Epithelial cell of esophagus (primary cell): ENCODE measurements at regions not wholly inside any gene's neighbourhood (a gene's known extent, or its start where the extent isn't known, plus 50 kb on each side); places are given as distances from the start of the nearest gene placed in this dataset.

Experiments
- DNase-seq: peaks from one replicate; pipeline ENCODE4 v3.0.0; 2010; ENCODE audit warnings: low read depth
- H3K4me3 ChIP-seq: 2 replicates; pipeline ENCODE4 v1.5.1; 2011; ENCODE audit warnings: mild to moderate bottlenecking, low read length, control low read depth
- TF ChIP-seq, protein P1 (sequence below): IDR thresholded peaks from 2 replicates; pipeline ENCODE4 v1.5.1; 2011; ENCODE audit warnings: low read depth, mild to moderate bottlenecking, low read length, control low read depth, inconsistent platforms; ENCODE audit not compliant: insufficient read depth; ENCODE audit errors: missing control alignments

- no peak for DNase-seq
- TF ChIP-seq, protein P1, sequence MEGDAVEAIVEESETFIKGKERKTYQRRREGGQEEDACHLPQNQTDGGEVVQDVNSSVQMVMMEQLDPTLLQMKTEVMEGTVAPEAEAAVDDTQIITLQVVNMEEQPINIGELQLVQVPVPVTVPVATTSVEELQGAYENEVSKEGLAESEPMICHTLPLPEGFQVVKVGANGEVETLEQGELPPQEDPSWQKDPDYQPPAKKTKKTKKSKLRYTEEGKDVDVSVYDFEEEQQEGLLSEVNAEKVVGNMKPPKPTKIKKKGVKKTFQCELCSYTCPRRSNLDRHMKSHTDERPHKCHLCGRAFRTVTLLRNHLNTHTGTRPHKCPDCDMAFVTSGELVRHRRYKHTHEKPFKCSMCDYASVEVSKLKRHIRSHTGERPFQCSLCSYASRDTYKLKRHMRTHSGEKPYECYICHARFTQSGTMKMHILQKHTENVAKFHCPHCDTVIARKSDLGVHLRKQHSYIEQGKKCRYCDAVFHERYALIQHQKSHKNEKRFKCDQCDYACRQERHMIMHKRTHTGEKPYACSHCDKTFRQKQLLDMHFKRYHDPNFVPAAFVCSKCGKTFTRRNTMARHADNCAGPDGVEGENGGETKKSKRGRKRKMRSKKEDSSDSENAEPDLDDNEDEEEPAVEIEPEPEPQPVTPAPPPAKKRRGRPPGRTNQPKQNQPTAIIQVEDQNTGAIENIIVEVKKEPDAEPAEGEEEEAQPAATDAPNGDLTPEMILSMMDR = no peak
- H3K4me3 ChIP-seq = no peak overlapping the region
Measured at GRCh38 chr2:18482666-18483065, 77.8 kb downstream of the RDH14 start.

DNA sequence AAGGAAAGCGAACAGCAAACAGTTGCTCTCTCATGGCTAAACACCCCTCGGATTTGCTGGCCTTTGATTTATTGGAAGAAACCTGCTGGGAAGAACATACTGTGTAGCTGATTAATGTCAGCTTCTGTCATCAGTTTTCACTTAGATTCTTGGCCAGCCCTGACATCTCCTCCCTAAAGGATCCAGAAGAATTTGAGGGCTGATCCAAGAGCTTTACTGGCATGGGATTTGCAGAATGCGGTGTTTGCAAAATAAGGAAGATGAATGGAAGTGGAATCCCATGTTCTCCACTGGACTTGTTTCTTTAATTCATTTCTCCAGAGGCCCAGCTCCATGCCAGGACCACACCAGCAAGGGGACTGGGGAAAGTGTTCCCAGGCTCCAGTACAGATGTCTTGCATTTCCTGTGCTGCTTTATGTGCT is 80.5 kb downstream of the RDH14 start:
- no peak overlapping the region for H3K4me3 ChIP-seq
- DNase-seq = no peak
- TF ChIP-seq, protein P1 = no peak

- TF ChIP-seq, protein P1 = no peak
- H3K4me3 ChIP-seq = no peak overlapping the region
Measured at GRCh38 chr2:18477293-18477692, 83.2 kb downstream of the RDH14 start.

DNA sequence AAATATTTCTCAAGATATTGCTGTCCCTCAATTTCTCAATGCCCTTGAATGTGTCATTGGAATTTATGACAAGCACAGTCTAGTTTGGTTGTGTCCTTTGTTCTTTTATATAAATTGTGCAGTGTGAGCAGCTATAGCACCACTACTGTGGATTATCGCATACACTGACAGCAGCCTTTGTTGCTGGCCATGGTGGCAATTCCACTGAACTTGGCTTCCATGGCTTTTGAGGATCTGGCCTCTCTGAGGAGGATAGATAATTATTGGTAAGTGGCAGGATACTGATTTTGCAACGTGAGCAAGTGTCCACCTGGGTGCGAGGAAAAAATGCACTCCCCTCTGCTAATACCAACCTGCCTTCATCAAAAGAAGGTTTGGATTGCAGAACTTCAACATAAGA is 84.0 kb downstream of the RDH14 start:
- peak; percentile 46 for DNase-seq
- TF ChIP-seq, protein P1 = no peak
- H3K4me3 ChIP-seq = no peak overlapping the region

More at GRCh38 chr2:18477293-18477692, 83.2 kb downstream of the RDH14 start:
- DNase-seq = no peak

DNA sequence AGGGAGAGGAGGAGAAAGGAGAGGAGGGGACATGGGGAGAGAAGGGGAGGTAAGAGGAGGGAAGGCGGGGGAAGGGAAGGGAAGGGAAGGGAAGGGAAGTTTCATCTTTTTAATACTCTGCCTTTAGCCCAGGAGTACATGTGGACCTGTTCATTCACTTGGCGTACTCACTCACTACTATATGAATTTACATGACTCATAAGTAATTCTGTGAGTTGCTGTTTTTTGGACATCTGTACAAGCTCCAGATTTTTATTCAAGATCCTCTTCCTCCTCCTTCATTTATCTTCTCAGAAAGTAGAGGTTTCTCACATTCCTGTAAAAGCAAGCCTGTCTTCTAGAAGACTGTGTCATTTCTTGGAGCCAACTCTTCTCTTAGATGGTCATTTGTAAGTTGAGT is 84.6 kb downstream of the RDH14 start:
- DNase-seq = peak; percentile 24
- TF ChIP-seq, protein P1 = no peak
- H3K4me3 ChIP-seq = no peak overlapping the region

DNA sequence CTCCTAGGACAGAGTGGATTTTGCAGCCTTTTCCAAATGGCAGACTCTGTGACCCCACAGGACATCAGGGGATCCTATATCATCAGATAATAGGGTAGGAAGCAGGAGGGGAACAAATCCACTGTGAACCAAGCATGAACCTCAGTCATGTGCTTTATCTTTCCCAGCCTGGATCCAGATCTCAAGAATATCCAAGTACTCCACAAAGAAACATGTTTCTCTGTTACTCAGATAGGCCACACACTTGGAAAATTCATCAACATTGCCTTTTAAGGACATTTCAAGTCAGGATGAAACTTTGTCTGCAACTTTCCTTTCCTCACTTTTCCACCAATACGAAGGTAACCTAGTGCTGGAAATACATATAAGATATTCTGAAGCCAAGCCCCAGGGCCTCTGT is 85.8 kb downstream of the RDH14 start:
- TF ChIP-seq, protein P1 = no peak
- no peak for DNase-seq

DNA sequence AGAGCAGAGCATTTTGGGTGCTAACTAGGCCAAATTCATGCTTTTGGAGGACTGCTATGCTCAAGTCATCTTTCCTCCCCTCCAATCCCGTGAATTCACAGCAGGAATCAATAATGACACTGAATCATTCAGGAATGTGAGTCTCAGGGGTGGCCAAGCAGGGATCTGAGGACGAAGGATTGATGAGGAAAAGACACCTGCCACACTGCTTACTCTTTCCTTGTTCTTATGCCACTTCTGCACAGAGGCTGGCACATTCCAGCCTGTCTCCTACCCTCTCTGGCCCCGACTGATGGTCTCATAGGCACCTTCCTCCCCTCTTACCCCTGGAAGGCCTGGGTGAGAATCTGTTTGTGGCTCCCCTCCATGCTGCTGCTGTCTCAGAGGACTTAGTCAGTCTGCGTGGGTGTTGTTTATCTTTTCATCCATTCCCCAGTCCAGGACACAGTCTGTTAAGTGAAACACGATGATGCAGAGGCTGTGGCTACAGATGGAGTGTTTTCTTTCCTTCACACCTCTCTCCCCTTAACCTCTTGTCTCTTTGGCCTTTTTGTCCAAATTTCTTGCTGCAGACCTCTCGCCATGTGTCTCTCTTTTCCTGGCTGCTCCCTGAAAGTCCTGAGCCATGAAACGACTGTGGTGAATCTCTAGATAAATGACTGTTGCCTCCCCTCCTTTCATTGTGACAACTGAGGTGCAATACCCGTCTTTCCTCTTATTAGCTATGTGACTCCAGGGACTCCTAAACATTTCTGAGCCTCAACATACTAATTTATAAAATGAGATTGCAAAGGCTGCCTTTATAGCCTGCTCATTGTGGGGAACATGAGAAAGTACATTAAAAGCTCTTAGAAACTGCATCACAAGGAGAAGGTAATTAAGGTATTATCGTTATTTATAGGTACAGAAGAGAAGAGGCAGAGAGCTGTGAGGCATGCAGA is 86.9 kb downstream of the RDH14 start:
- TF ChIP-seq, protein P1 = no peak
- H3K4me3 ChIP-seq = no peak overlapping the region
- peak; percentile 45 for DNase-seq

More for the DNA sequence above, 85.8 kb downstream of the RDH14 start:
- no peak overlapping the region for H3K4me3 ChIP-seq
